Dendritic cell treated with granulocyte-macrophage colony-stimulating factor and Interleukin-4, amounts not matched to agents 40 ng/mL and 50 ng/mL, for 4 days (primary cell): ENCODE measurements at regions not wholly inside any gene's neighbourhood (a gene's known extent, or its start where the extent isn't known, plus 50 kb on each side); places are given as distances from the start of the nearest gene placed in this dataset.

Experiments
- H3K27ac Mint-ChIP-seq: one replicate; pipeline ENCODE4 v1.8.0; 2022; ENCODE audit warnings: mild to moderate bottlenecking, mixed read lengths
- H3K27me3 Mint-ChIP-seq: one replicate; pipeline ENCODE4 v1.8.0; 2022; ENCODE audit warnings: mild to moderate bottlenecking, mixed read lengths
- H3K36me3 Mint-ChIP-seq: one replicate; pipeline ENCODE4 v1.8.0; 2022; ENCODE audit warnings: low read depth, mixed read lengths
- H3K4me1 Mint-ChIP-seq: one replicate; pipeline ENCODE4 v1.8.0; 2022; ENCODE audit warnings: low read depth, mixed read lengths
- H3K4me3 Mint-ChIP-seq: one replicate; pipeline ENCODE4 v1.8.0; 2022; ENCODE audit warnings: mild to moderate bottlenecking, moderate library complexity, mixed read lengths
- H3K9me3 Mint-ChIP-seq: one replicate; pipeline ENCODE4 v1.8.0; 2022; ENCODE audit warnings: mixed read lengths
- intact Hi-C: fragments of 100-400 bp; cut with micrococcal nuclease; formaldehyde crosslinking; loops from one replicate; pipeline ENCODE4 v1.15.0; 2022

GRCh38 chr5:29054282-29054681, 2015.9 kb upstream of the CDH9 start:
- Mint-ChIP-seq H3K4me1 (no peaks in the 10 kb centered on the region), H3K36me3 (no peaks in the 10 kb centered on the region), H3K9me3 (peaks cover 8% of the 10 kb centered on the region), H3K27ac (no peak overlapping the region), H3K27me3 (no peaks in the 10 kb centered on the region), H3K4me3 (no peak overlapping the region)
- intact Hi-C loops: no loop called here

- Mint-ChIP-seq H3K4me3 (no peak overlapping the region), H3K4me1 (no peaks in the 10 kb centered on the region), H3K36me3 (no peaks in the 10 kb centered on the region), H3K9me3 (peaks cover 8% of the 10 kb centered on the region), H3K27ac (no peak overlapping the region), H3K27me3 (no peaks in the 10 kb centered on the region)
- intact Hi-C loops: no loop called here
Measured at GRCh38 chr5:29051509-29051908, 2013.1 kb upstream of the CDH9 start.

- H3K27ac Mint-ChIP-seq: no peak overlapping the region
- no peaks in the 10 kb centered on the region for H3K27me3 Mint-ChIP-seq
- H3K4me3 Mint-ChIP-seq: no peak overlapping the region
- no peaks in the 10 kb centered on the region for H3K4me1 Mint-ChIP-seq
- intact Hi-C loops: no loop called here
- no peaks in the 10 kb centered on the region for H3K36me3 Mint-ChIP-seq
- no peaks in the 10 kb centered on the region for H3K9me3 Mint-ChIP-seq
Measured at GRCh38 chr5:29042152-29042551, 2003.8 kb upstream of the CDH9 start.

- no peaks in the 10 kb centered on the region for H3K36me3 Mint-ChIP-seq
- no peak overlapping the region for H3K27ac Mint-ChIP-seq
- H3K4me3 Mint-ChIP-seq: no peak overlapping the region
- peaks cover 4% of the 10 kb centered on the region for H3K9me3 Mint-ChIP-seq
- intact Hi-C loops: no loop called here
- H3K4me1 Mint-ChIP-seq: no peaks in the 10 kb centered on the region
- H3K27me3 Mint-ChIP-seq: no peaks in the 10 kb centered on the region
Measured at GRCh38 chr5:29040404-29040803, 2002.0 kb upstream of the CDH9 start.

DNA sequence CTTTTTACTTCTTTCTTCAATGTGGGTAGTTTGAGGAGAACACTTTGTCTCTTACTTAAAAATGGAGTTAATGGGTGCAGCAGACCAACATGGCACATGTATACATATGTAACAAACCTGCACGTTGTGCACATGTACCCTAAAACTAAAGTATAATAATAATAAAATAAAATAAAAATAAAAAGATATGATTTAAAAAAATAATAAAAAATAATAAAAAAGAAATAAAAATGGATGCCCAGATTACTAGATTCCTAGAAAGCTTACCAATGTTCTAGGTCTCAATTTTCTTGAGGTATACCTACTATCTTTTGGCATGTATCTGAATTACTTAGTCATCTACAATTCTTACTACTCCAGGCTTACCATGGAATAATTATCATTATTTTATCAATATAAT, 2001.6 kb upstream of the CDH9 start:
- H3K4me1 Mint-ChIP-seq: no peaks in the 10 kb centered on the region
- H3K36me3 Mint-ChIP-seq: no peaks in the 10 kb centered on the region
- intact Hi-C loops: no loop called here
- no peak overlapping the region for H3K27ac Mint-ChIP-seq
- no peak overlapping the region for H3K4me3 Mint-ChIP-seq
- peaks cover 8% of the 10 kb centered on the region for H3K9me3 Mint-ChIP-seq
- no peaks in the 10 kb centered on the region for H3K27me3 Mint-ChIP-seq

DNA sequence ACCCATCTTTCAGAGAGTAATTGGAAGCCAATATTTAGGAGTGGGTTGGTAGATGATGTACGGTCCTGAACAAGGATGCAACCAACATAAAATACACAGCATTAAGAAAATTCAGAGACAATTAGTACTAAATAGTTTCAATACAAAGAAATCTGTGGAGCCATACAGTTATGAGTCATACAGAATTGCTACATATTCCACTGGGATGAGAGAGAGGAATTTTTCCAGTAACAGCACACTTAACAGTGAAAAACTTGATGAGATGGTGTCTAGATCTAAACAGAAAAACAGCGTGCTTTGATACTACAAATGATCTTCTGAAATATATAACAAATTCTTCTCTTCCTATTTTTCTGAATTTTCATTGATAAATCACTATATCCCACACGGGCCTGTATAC, 1999.3 kb upstream of the CDH9 start:
- Mint-ChIP-seq H3K4me1 (no peaks in the 10 kb centered on the region), H3K27me3 (no peaks in the 10 kb centered on the region), H3K4me3 (no peak overlapping the region), H3K9me3 (peaks cover 20% of the 10 kb centered on the region), H3K36me3 (no peaks in the 10 kb centered on the region), H3K27ac (no peak overlapping the region)
- intact Hi-C loops: no loop called here

GRCh38 chr5:29024052-29024451, 1985.7 kb upstream of the CDH9 start:
- intact Hi-C loops: no loop called here
- H3K4me3 Mint-ChIP-seq: no peak overlapping the region
- H3K27me3 Mint-ChIP-seq: no peaks in the 10 kb centered on the region
- H3K4me1 Mint-ChIP-seq: no peaks in the 10 kb centered on the region
- H3K36me3 Mint-ChIP-seq: no peaks in the 10 kb centered on the region
- no peak overlapping the region for H3K27ac Mint-ChIP-seq
- peaks cover 5% of the 10 kb centered on the region for H3K9me3 Mint-ChIP-seq

DNA sequence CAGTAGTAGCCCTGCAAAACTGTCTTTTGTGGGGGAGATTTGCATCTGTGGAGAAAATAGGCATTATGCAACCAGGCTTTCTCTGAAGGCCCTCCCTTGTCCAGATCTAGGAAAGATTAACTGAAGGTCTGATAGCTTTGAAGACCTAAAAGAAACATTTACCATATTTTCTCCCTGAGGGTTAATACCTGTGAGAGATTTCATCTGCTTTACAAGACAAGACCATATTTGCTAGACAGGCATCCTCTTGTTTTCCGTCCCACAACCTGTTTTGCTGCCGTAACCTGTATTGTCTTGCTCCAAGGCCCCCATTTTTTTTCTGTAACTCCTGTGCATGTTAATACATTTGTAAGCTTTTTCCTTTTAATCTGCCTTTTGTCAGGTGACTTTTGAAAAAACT, 1985.2 kb upstream of the CDH9 start:
- intact Hi-C loops: no loop called here
- Mint-ChIP-seq H3K27me3 (no peaks in the 10 kb centered on the region), H3K27ac (no peak overlapping the region), H3K4me1 (no peaks in the 10 kb centered on the region), H3K4me3 (no peak overlapping the region), H3K9me3 (peaks cover 5% of the 10 kb centered on the region), H3K36me3 (no peaks in the 10 kb centered on the region)

GRCh38 chr5:29017501-29017900, 1979.1 kb upstream of the CDH9 start:
- no peak overlapping the region for H3K4me3 Mint-ChIP-seq
- no peak overlapping the region for H3K27ac Mint-ChIP-seq
- no peaks in the 10 kb centered on the region for H3K36me3 Mint-ChIP-seq
- H3K4me1 Mint-ChIP-seq: no peaks in the 10 kb centered on the region
- intact Hi-C loops: no loop called here
- no peaks in the 10 kb centered on the region for H3K27me3 Mint-ChIP-seq
- H3K9me3 Mint-ChIP-seq: peaks cover 5% of the 10 kb centered on the region

DNA sequence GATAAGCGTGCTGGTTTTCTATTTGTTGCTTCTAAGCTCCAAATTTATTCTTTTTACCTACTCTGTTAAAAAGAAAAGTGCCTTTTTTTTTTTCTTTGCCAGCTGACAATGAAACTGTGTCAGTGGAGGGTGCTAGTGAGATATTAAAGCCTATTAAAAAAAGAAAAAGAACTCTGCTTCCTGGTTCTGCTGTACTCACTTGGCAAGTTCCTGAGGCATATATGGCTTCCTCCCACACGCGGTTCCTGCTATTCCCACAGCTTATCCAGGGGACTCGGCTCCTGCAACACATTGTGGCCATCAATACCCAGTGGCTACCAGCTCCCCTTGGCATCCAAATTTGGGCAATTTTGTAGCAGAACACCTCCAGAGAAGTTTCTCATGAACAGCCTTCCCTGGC, 1977.7 kb upstream of the CDH9 start:
- Mint-ChIP-seq H3K36me3 (no peaks in the 10 kb centered on the region), H3K4me1 (no peaks in the 10 kb centered on the region), H3K27me3 (no peaks in the 10 kb centered on the region), H3K27ac (no peak overlapping the region), H3K4me3 (no peak overlapping the region), H3K9me3 (peaks cover 5% of the 10 kb centered on the region)
- intact Hi-C loops: no loop called here

GRCh38 chr5:29015523-29015922, 1977.1 kb upstream of the CDH9 start:
- no peaks in the 10 kb centered on the region for H3K4me1 Mint-ChIP-seq
- H3K27me3 Mint-ChIP-seq: no peaks in the 10 kb centered on the region
- no peak overlapping the region for H3K4me3 Mint-ChIP-seq
- H3K9me3 Mint-ChIP-seq: peaks cover under 1% of the 10 kb centered on the region
- H3K36me3 Mint-ChIP-seq: no peaks in the 10 kb centered on the region
- intact Hi-C loops: no loop called here
- H3K27ac Mint-ChIP-seq: no peak overlapping the region

DNA sequence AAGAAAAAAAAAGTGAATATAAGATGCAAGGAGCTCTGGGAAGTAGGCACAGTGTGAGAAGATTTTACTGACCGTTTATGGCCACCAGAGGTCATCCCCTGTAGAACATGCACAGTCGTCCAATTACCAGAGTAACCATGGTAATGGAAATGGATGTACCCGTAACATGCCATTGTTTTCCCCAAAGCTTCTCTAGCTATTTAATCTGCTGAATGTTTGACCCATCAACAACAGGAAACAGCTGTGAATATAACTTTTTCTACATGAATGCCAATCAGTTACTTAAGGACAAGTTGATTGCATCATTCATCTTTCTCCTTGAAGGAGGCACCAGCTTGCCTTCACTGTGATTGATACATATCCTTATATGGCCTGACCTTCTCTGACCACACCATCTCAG, 1967.0 kb upstream of the CDH9 start:
- H3K27me3 Mint-ChIP-seq: no peaks in the 10 kb centered on the region
- no peak overlapping the region for H3K4me3 Mint-ChIP-seq
- no peaks in the 10 kb centered on the region for H3K4me1 Mint-ChIP-seq
- intact Hi-C loops: no loop called here
- H3K9me3 Mint-ChIP-seq: no peaks in the 10 kb centered on the region
- H3K27ac Mint-ChIP-seq: no peak overlapping the region
- no peaks in the 10 kb centered on the region for H3K36me3 Mint-ChIP-seq

- Mint-ChIP-seq H3K4me3 (no peak overlapping the region), H3K4me1 (no peaks in the 10 kb centered on the region), H3K27me3 (no peaks in the 10 kb centered on the region), H3K27ac (no peak overlapping the region), H3K9me3 (no peaks in the 10 kb centered on the region), H3K36me3 (no peaks in the 10 kb centered on the region)
- intact Hi-C loops: no loop called here
Measured at GRCh38 chr5:29002481-29002880, 1964.1 kb upstream of the CDH9 start.

GRCh38 chr5:29001666-29002065, 1963.3 kb upstream of the CDH9 start:
- Mint-ChIP-seq H3K27me3 (no peaks in the 10 kb centered on the region), H3K27ac (no peak overlapping the region), H3K36me3 (no peaks in the 10 kb centered on the region), H3K4me1 (no peaks in the 10 kb centered on the region), H3K4me3 (no peak overlapping the region), H3K9me3 (no peaks in the 10 kb centered on the region)
- intact Hi-C loops: no loop called here

- no peaks in the 10 kb centered on the region for H3K4me1 Mint-ChIP-seq
- H3K36me3 Mint-ChIP-seq: no peaks in the 10 kb centered on the region
- no peak overlapping the region for H3K27ac Mint-ChIP-seq
- H3K4me3 Mint-ChIP-seq: no peak overlapping the region
- H3K27me3 Mint-ChIP-seq: no peaks in the 10 kb centered on the region
- peaks cover 35% of the 10 kb centered on the region for H3K9me3 Mint-ChIP-seq
- intact Hi-C loops: no loop called here
Measured at GRCh38 chr5:28984639-28985038, 1946.3 kb upstream of the CDH9 start.

DNA sequence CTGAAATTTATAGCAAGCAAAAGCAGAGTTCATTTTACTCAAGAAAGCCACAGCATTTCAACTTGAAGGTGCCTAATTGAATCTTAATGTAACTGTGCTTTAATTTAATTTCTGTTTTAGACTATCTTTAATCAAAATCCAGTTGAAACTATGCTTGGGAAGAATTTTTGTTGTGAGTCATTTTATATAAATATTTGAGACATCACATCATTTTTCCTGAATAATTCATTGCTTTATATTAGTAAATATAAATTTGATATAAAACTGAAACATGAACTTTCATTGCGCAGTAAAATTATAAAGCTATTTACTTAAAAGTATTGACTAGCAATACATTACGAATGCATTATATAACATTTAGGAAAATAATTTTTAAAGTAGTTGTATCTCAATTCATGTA, 1937.1 kb upstream of the CDH9 start:
- H3K27ac Mint-ChIP-seq: no peak overlapping the region
- no peaks in the 10 kb centered on the region for H3K36me3 Mint-ChIP-seq
- H3K27me3 Mint-ChIP-seq: no peaks in the 10 kb centered on the region
- H3K4me1 Mint-ChIP-seq: no peaks in the 10 kb centered on the region
- intact Hi-C loops: no loop called here
- H3K9me3 Mint-ChIP-seq: peaks cover 25% of the 10 kb centered on the region
- H3K4me3 Mint-ChIP-seq: no peak overlapping the region
